GM18507 (cell line): ENCODE measurements at regions not wholly inside any gene's neighbourhood (a gene's known extent, or its start where the extent isn't known, plus 50 kb on each side); places are given as distances from the start of the nearest gene placed in this dataset.

ENCODE experiments used
- DNase-seq: peaks from one replicate; pipeline ENCODE4 v3.0.0; 2011; ENCODE audit warnings: low read depth; ENCODE audit not compliant: insufficient read length; ENCODE audit errors: extremely low spot score
- FAIRE-seq: peaks from 2 replicates; lab custom pipeline; 2011; peaks lifted over from hg19 to GRCh38; lab: Jason Lieb, UNC

- FAIRE-seq: no peak
- DNase-seq: no peak
Observed at GRCh38 chr11:116207019-116207418, 565.8 kb downstream of the BUD13 start.

GRCh38 chr11:116202922-116203321, 569.9 kb downstream of the BUD13 start:
- FAIRE-seq: no peak
- no peak for DNase-seq

- no peak for FAIRE-seq
- DNase-seq: no peak
Observed at GRCh38 chr11:116200564-116200963, 572.2 kb downstream of the BUD13 start.

GRCh38 chr11:116199182-116199581, 573.6 kb downstream of the BUD13 start:
- no peak for DNase-seq

GRCh38 chr11:116194156-116194904, 578.5 kb downstream of the BUD13 start:
- DNase-seq (no peak), FAIRE-seq (no peak)

More at GRCh38 chr11:116199182-116199581, 573.6 kb downstream of the BUD13 start:
- no peak for FAIRE-seq

GRCh38 chr11:116193321-116194131, 579.3 kb downstream of the BUD13 start:
- DNase-seq (no peak), FAIRE-seq (no peak)

- FAIRE-seq (no peak), DNase-seq (no peak)
Observed at GRCh38 chr11:116192509-116193210, 580.1 kb downstream of the BUD13 start.

DNA sequence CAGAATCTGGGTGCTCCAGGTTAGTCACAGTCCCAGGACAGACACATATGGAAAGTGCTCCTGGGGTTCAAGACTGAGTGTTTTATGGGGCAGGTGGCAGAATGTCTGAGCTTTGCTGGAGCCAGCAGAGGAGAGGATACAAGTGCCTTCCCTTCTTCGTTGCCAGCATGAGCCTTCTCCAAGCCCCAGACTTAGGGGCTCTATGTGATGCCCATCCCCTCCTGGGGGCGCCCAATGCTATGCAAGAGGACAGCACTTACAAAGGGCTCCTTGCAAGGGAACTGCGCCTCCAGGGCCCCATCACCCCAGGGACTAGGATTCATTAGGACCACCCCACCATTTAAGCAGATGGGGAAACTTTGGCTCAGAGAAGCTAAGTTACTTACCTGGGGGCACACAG, 581.9 kb downstream of the BUD13 start:
- DNase-seq (no peak), FAIRE-seq (no peak)

DNA sequence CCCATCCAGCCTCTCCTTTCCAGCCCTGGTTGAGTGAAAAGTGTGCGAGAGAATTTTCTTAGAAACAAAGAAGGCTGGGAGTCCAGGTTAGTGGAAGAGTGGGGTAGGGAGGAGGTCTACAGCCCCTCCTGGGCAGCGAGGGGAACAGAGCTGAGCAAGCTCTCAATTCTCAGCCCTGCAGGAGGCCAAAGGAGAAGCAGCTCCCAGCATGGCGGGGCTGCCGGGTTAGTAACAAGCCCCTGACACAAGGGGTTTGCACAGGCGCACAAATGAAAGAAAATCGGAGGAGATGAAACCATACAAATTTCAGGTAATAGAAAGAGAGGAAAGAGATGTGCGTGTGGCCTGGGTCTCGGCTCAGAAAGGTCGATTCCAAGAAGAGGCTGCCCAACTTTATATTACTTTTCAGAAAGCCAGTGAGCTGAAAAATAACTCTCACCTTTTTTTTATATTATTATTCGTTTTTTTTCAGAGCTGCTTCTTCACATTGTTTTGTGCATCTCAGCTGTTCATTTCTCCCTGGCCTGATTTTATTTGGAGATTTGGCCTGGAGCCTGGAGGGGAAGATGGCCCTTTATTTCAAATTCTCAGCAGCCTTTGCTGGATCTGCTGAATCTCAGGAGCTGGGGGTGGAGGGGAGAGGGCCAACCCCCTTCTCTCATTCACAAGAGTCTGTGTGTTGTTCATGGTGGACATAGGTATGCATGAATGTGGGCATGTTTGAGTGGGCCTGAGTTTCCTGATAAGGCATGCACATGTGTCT, 583.2 kb downstream of the BUD13 start:
- no peak for FAIRE-seq
- no peak for DNase-seq

DNA sequence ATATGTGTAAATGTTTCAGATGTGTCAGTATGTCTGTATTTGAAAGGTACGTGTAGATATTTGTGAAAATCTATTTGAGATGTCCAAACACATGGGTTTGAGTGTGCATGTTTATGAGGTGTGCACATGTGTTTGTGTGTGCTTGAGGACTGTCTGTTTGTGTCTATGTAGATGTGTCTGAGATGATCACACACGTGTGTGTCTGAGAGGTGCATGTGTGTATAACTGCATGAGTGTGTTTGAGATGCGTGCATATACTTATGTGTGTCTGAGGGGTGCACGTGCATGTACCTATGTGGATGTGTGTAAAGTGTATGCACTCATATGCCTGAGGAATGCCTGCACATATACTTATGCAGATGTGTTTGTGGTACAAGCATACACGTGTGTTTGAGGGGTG, 584.4 kb downstream of the BUD13 start:
- no peak for FAIRE-seq
- DNase-seq: no peak

DNA sequence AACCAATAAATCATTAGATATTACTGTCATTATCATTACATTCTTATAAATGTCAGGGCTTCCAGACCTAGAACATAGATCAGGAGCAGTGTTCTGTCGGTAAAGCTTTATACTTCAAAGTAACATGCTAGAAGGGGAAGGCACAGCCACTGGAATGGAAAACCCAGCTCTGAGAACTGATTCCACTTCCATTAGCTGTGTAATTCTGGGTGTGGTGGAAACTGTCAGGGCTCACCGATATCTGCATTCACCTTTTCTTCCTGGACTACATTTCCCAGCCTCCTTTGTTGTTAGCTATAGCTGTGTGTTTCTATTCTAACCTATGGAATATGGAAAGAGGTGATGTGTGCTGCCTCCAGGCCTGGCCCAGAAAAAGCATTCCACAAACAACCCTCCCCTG, 585.8 kb downstream of the BUD13 start:
- FAIRE-seq (no peak), DNase-seq (no peak)

DNA sequence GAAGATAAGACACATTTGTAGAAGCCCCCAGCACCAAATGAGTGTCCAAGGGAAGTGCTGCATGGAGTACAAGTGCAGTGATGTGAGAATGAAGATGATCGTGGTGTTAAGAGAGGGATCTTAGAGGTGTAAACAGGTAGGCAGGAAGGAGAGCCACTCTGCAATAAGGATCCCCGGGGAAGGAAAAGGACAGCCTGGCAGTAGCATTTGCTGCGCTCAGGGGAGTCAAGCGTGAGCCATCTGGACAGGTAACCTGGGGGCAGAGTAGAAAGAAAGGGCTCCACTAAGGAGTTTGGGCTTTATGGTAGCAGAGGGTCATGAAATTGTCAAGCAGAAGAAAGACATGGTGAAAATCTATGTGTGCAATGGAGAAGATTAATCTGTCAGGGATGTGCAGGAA, 587.2 kb downstream of the BUD13 start:
- no peak for DNase-seq
- no peak for FAIRE-seq

DNA sequence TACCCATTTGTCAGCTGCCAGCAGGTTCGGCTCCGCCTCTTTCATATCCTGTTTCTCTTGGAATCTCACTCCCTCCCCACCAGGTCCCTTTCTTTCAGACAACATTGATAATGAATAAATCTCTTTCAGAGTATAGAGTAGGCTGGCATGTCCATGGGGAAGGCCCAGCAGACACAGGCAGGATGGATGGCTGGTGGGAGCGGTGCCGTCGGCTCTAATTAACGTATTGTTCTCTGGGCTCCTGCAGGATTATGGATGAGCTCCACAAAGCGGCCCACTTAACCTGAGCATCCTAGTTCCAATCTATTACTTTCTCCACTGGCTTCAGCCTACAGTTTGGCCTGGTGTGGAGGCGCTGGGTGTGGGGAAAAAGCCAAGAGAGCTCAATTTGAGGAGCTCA, 588.0 kb downstream of the BUD13 start:
- DNase-seq (no peak), FAIRE-seq (no peak)

DNA sequence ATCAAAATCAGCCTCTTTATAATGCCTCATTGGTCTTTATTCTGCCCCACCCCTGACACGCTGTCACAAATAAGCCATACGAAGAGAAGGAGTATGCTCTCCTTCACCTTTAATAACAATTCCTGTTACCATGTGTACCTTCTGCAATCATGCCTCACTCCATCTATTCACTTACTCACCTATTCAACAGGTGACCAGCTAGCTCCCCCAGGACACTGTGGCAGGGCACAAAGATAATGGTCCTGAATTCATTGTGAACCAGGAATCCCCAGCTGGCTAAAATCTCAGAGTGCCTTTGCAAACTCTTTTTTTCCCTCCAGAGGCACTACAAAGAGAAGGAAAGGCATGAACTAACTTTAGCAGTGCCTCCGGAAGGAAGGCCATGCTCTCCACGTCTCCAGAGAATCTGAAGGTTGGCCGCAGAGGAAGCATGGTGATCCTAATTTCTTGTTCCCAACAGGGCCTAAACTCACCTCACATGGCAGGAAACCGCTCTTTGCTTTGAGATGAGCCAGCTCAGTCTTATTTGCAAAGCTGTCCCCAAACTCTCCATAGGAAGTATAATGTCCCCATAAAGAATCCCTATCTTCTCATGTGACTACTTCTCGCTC, 590.3 kb downstream of the BUD13 start:
- FAIRE-seq (no peak), DNase-seq (no peak)

DNA sequence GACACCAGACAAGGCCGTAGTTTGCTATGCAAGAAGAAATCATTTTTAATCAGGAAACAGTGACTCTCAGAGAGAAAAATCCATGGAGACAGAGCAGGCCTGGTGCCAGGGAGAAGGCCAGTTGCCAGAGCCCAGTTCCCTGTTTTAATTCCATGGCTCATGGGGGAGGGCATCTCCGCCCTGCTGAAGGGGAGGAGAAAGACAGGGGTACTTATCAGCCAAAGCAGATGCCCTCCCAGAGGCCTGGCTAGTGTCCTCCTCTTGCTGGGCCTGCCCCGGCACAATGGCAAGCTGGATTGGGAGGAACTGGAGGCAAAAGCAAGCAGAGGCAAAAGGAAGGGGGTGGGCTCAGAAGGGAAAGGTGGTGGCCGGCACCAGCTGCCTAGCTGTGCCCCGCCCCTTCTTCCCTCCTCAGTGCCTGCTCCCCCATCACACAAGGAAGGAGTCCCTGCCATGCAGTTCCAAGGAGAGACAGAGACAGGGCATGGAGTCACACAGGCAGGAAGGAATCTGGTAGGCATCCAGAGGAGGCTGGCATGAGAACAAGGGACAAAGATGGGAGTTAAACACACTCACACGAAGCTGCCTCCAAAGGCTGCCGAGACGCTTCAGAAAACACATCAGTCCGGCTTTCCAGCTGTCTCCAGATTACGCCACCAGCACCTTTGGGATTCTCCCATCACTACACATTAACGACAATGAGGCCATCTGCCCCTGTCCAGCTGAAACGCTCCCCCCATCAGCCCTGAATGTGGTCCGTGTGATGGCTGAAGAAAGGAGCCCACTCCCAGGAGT, 591.8 kb downstream of the BUD13 start:
- DNase-seq (no peak), FAIRE-seq (no peak)

DNA sequence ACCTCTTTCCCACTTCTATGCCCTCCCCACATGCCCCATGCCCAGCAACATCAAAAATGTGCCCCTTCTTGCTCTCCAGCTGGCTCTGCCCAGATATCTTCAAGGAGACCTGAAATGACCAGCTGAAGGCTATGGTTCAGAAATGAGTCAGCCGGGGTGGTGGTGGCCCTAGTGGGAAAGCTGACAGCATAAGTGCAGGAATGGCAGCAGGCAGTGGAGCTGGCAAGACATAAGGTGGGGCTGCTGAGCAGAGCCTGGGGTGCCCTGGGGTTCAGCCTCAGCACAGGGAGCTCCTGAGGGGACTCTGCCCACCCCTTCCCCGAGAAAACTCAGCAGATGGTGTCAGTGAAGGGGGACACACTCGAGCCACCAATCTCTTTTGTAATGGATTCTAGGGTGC, 593.4 kb downstream of the BUD13 start:
- no peak for FAIRE-seq
- no peak for DNase-seq

GRCh38 chr11:116177521-116178210, 595.1 kb downstream of the BUD13 start:
- no peak for DNase-seq

DNA sequence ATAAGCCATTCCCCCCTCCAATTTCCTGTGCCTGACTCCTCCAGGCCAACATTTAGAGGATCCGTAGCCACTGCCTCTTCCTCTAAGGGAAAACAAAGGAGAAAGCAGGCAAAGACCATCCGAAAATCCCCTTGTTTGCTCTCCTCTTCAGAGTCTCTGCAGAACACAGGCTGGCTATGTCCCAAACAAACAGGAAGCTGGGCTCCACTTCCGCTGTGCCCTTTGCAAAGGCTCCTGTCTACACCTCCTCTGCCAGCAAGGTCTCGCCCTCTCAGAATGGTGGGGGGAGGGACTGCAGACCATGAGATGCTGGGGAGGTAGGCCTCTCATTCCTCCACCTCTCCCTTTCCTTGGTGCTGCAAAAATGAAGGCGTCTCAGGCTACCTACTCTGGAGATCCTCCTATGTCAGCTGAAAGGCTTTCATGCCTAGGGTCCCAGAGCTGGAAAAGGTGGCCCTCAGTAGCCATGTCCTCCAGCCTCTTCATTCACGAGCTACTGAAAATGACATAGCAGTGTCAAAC, 596.2 kb downstream of the BUD13 start:
- no peak for DNase-seq
- FAIRE-seq: no peak

More at GRCh38 chr11:116177521-116178210, 595.1 kb downstream of the BUD13 start:
- no peak for FAIRE-seq
